Kidney epithelial cell (primary cell): ENCODE measurements at regions not wholly inside any gene's neighbourhood (a gene's known extent, or its start where the extent isn't known, plus 50 kb on each side); places are given as distances from the start of the nearest gene placed in this dataset.

Experiments
- DNase-seq: peaks from one replicate; pipeline ENCODE4 v3.0.0-alpha.2; 2010; ENCODE audit warnings: low read depth
- H3K27me3 ChIP-seq: 2 replicates; pipeline ENCODE4 v1.6.0; 2011; ENCODE audit warnings: low read length; ENCODE audit not compliant: control insufficient read depth, insufficient read depth
- H3K36me3 ChIP-seq: 2 replicates; pipeline ENCODE4 v1.5.1; 2011; ENCODE audit warnings: low read length; ENCODE audit not compliant: control insufficient read depth, insufficient read depth
- H3K4me3 ChIP-seq: 2 replicates; pipeline ENCODE4 v1.5.1; 2011; ENCODE audit warnings: low read depth, mild to moderate bottlenecking, control low read depth, low read length
- CTCF ChIP-seq: IDR thresholded peaks from 2 replicates; pipeline ENCODE4 v1.5.1; 2011; ENCODE audit warnings: mild to moderate bottlenecking, moderate library complexity, low read length, control low read depth, inconsistent platforms; ENCODE audit not compliant: insufficient read depth, poor library complexity, severe bottlenecking

- Histone ChIP-seq H3K4me3 (no peak overlapping the region), H3K36me3 (no peaks in the 10 kb centered on the region), H3K27me3 (no peaks in the 10 kb centered on the region)
- peak; percentile 16 for DNase-seq
- TF ChIP-seq CTCF = no peak
Measured at GRCh38 chr7:81333004-81333403, 414.2 kb upstream of the SEMA3C start.

GRCh38 chr7:81331061-81332018, 412.5 kb upstream of the SEMA3C start:
- DNase-seq = no peak

GRCh38 chr7:81330108-81330507, 411.3 kb upstream of the SEMA3C start:
- no peaks in the 10 kb centered on the region for H3K27me3 ChIP-seq
- no peak for TF ChIP-seq CTCF
- H3K4me3 ChIP-seq = no peak overlapping the region
- DNase-seq = no peak
- no peaks in the 10 kb centered on the region for H3K36me3 ChIP-seq

More at GRCh38 chr7:81331061-81332018, 412.5 kb upstream of the SEMA3C start:
- Histone ChIP-seq H3K36me3 (no peaks in the 10 kb centered on the region), H3K4me3 (no peak overlapping the region), H3K27me3 (no peaks in the 10 kb centered on the region)
- no peak for TF ChIP-seq CTCF

- no peak for TF ChIP-seq CTCF
- H3K36me3 ChIP-seq = no peaks in the 10 kb centered on the region
- DNase-seq = no peak
Measured at GRCh38 chr7:81327468-81328266, 408.8 kb upstream of the SEMA3C start.

GRCh38 chr7:81321949-81322348, 403.1 kb upstream of the SEMA3C start:
- no peak for TF ChIP-seq CTCF
- Histone ChIP-seq H3K27me3 (no peaks in the 10 kb centered on the region), H3K4me3 (no peak overlapping the region), H3K36me3 (no peaks in the 10 kb centered on the region)
- no peak for DNase-seq

More at GRCh38 chr7:81327468-81328266, 408.8 kb upstream of the SEMA3C start:
- Histone ChIP-seq H3K27me3 (no peaks in the 10 kb centered on the region), H3K4me3 (no peak overlapping the region)
